CD4-positive, CD25-positive, alpha-beta regulatory T cell (primary cell): ENCODE measurements at regions not wholly inside any gene's neighbourhood (a gene's known extent, or its start where the extent isn't known, plus 50 kb on each side); places are given as distances from the start of the nearest gene placed in this dataset.

Source experiments
- ATAC-seq, 2 donors: fragments of 150-1000 bp; cut with Tn5 transposase; one replicate each; pipeline ENCODE4 v1.10.0; 2021; ENCODE audit warnings: low read depth in 2 of 2, moderate number of reproducible peaks in 2 of 2, moderate library complexity in 1 of 2
- DNase-seq, 3 donors: peaks; one replicate each; pipeline versions ENCODE4 v3.0.0 to v3.0.0-alpha.2; 2012 to 2022; ENCODE audit warnings: mixed read lengths in 1 of 3
- H3K27ac ChIP-seq: one replicate; pipeline ENCODE4 v1.7.0; 2013; ENCODE audit warnings: mild to moderate bottlenecking, low read length; ENCODE audit not compliant: insufficient read depth, poor library complexity, severe bottlenecking
- H3K27me3 ChIP-seq: one replicate; pipeline ENCODE4 v1.7.0; 2013; ENCODE audit warnings: low read length; ENCODE audit not compliant: control insufficient read depth, insufficient read depth
- H3K36me3 ChIP-seq: one replicate; pipeline ENCODE4 v1.7.0; 2013; ENCODE audit warnings: mild to moderate bottlenecking, low read length, moderate library complexity; ENCODE audit not compliant: control insufficient read depth, insufficient read depth
- H3K4me1 ChIP-seq: 2 replicates; pipeline ENCODE4 v1.7.0; 2013; ENCODE audit warnings: mild to moderate bottlenecking, low read length; ENCODE audit not compliant: insufficient read depth, control insufficient read depth, poor library complexity, severe bottlenecking
- H3K4me3 ChIP-seq: one replicate; pipeline ENCODE4 v1.7.0; 2013; ENCODE audit warnings: low read depth, mild to moderate bottlenecking, low read length, moderate library complexity
- H3K9me3 ChIP-seq, 2 experiments: 1 replicate in 1 of 2; 2 replicates in 1 of 2; pipeline ENCODE4 v1.7.0; 2013; ENCODE audit warnings: low read length in 2 of 2, mild to moderate bottlenecking in 1 of 2, moderate library complexity in 1 of 2; ENCODE audit not compliant: control insufficient read depth in 2 of 2
- H3K27ac Mint-ChIP-seq, 3 donors: one replicate each; pipeline ENCODE4 v1.8.0; 2020 to 2022; ENCODE audit warnings: mild to moderate bottlenecking in 3 of 3, mixed read lengths in 3 of 3, moderate library complexity in 2 of 3
- H3K27me3 Mint-ChIP-seq: one replicate; pipeline ENCODE4 v1.8.0; 2022; ENCODE audit warnings: mild to moderate bottlenecking, mixed read lengths
- H3K36me3 Mint-ChIP-seq: one replicate; pipeline ENCODE4 v1.8.0; 2020; ENCODE audit warnings: mixed read lengths
- H3K4me1 Mint-ChIP-seq, 4 donors: one replicate each; pipeline ENCODE4 v1.8.0; 2020 to 2022; ENCODE audit warnings: mixed read lengths in 4 of 4, mild to moderate bottlenecking in 1 of 4
- H3K4me3 Mint-ChIP-seq, 4 donors: one replicate each; pipeline ENCODE4 v1.8.0; 2020 to 2022; ENCODE audit warnings: mild to moderate bottlenecking in 4 of 4, mixed read lengths in 4 of 4, moderate library complexity in 3 of 4
- H3K9me3 Mint-ChIP-seq, 7 donors: one replicate each; pipeline ENCODE4 v1.8.0; 2020 to 2022; ENCODE audit warnings: mixed read lengths in 7 of 7, mild to moderate bottlenecking in 3 of 7, moderate library complexity in 2 of 7

DNA sequence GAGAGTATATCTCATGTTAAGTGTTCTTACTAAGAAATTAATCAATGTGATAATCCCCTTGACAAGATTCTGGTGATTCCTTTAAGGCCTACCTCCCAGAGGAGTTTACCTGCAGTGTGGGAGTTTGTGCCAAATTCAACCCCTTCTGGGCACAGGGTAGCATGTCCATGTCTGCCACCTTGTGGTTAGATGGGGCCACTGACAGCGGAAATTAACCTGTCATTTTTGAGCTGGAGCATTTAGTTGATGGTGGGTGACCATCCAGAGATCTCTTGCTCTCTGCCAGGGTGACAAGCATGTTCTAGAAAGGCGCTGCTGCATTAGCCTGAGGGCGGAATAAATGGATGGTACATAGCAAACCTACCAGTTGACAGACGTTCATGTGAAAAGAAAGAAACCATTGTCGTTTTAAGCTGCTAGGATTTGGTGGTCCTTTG, 132.2 kb downstream of the FBXO4 start:
- Mint-ChIP-seq H3K36me3 (no peaks in the 10 kb centered on the region), H3K4me1 (no peaks in the 10 kb centered on the region), H3K4me3 (no peak overlapping the region), H3K27ac (no peak overlapping the region), H3K27me3 (peaks cover 5% of the 10 kb centered on the region), H3K9me3 (no peaks in the 10 kb centered on the region)
- Histone ChIP-seq H3K4me3 (no peak overlapping the region), H3K27me3 (no peaks in the 10 kb centered on the region), H3K36me3 (no peaks in the 10 kb centered on the region), H3K27ac (no peak overlapping the region), H3K9me3 (no peaks in the 10 kb centered on the region), H3K4me1 (no peaks in the 10 kb centered on the region)
- DNase-seq (peak; percentile 25 to 60 (median 55)), ATAC-seq (peak; percentile 62 to 72)

DNA sequence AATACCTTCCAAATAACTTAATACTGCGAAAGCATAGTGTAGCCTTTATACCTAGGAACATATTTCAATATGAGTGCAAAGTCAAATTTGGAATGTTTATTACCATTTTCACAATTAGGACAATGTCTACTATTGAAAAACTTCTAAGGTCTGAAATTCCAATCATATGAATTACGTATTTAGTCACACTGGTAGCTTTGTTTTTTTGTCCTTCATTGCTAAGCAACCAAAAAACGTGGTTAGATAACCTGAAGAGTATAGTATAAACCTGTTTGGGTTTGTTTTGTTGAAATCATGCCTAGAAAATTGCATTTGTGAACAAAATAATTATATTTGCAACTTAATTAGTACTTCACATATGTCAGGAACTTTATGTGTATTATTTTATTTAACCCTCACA, 134.2 kb downstream of the FBXO4 start:
- H3K36me3 Mint-ChIP-seq: no peaks in the 10 kb centered on the region
- ATAC-seq: no peak

GRCh38 chr5:42059778-42060464, 134.8 kb downstream of the FBXO4 start:
- no peak overlapping the region for H3K27ac ChIP-seq
- H3K36me3 Mint-ChIP-seq: no peaks in the 10 kb centered on the region
- peaks cover 5% of the 10 kb centered on the region for H3K27me3 Mint-ChIP-seq
- no peaks in the 10 kb centered on the region for H3K9me3 ChIP-seq
- no peak overlapping the region for H3K4me3 Mint-ChIP-seq
- H3K9me3 Mint-ChIP-seq: no peaks in the 10 kb centered on the region
- no peaks in the 10 kb centered on the region for H3K36me3 ChIP-seq
- no peak for ATAC-seq
- no peaks in the 10 kb centered on the region for H3K4me1 ChIP-seq
- H3K4me3 ChIP-seq: no peak overlapping the region
- H3K4me1 Mint-ChIP-seq: no peaks in the 10 kb centered on the region
- no peak overlapping the region for H3K27ac Mint-ChIP-seq
- H3K27me3 ChIP-seq: no peaks in the 10 kb centered on the region
- no peak for DNase-seq

More for the DNA sequence above, 134.2 kb downstream of the FBXO4 start:
- Histone ChIP-seq H3K4me1 (no peaks in the 10 kb centered on the region), H3K9me3 (no peaks in the 10 kb centered on the region), H3K27ac (no peak overlapping the region), H3K36me3 (no peaks in the 10 kb centered on the region), H3K4me3 (no peak overlapping the region), H3K27me3 (no peaks in the 10 kb centered on the region)
- Mint-ChIP-seq H3K27ac (no peak overlapping the region), H3K4me3 (no peak overlapping the region), H3K27me3 (peaks cover 5% of the 10 kb centered on the region), H3K4me1 (no peaks in the 10 kb centered on the region), H3K9me3 (no peaks in the 10 kb centered on the region)
- DNase-seq: no peak

- ATAC-seq (no peak), DNase-seq (no peak)
- Mint-ChIP-seq H3K9me3 (no peaks in the 10 kb centered on the region), H3K27me3 (peaks cover 3% of the 10 kb centered on the region), H3K27ac (no peak overlapping the region), H3K4me1 (no peaks in the 10 kb centered on the region), H3K4me3 (no peak overlapping the region), H3K36me3 (no peaks in the 10 kb centered on the region)
- Histone ChIP-seq H3K4me1 (no peaks in the 10 kb centered on the region), H3K9me3 (no peaks in the 10 kb centered on the region), H3K4me3 (no peak overlapping the region), H3K27ac (no peak overlapping the region), H3K36me3 (no peaks in the 10 kb centered on the region), H3K27me3 (no peaks in the 10 kb centered on the region)
Observed at GRCh38 chr5:42061121-42061520, 136.0 kb downstream of the FBXO4 start.

GRCh38 chr5:42064821-42065220, 139.7 kb downstream of the FBXO4 start:
- Histone ChIP-seq H3K9me3 (no peaks in the 10 kb centered on the region), H3K4me3 (no peak overlapping the region), H3K27me3 (peaks cover 1% of the 10 kb centered on the region), H3K4me1 (no peaks in the 10 kb centered on the region), H3K36me3 (no peaks in the 10 kb centered on the region), H3K27ac (no peak overlapping the region)
- H3K4me3 Mint-ChIP-seq: no peak overlapping the region
- DNase-seq (no peak), ATAC-seq (no peak)
- no peaks in the 10 kb centered on the region for H3K9me3 Mint-ChIP-seq
- H3K36me3 Mint-ChIP-seq: no peaks in the 10 kb centered on the region
- H3K27ac Mint-ChIP-seq: no peak overlapping the region
- no peaks in the 10 kb centered on the region for H3K27me3 Mint-ChIP-seq
- H3K4me1 Mint-ChIP-seq: no peaks in the 10 kb centered on the region

GRCh38 chr5:42066131-42066530, 141.1 kb downstream of the FBXO4 start:
- Mint-ChIP-seq H3K27ac (no peak overlapping the region), H3K9me3 (no peaks in the 10 kb centered on the region), H3K4me1 (no peaks in the 10 kb centered on the region), H3K4me3 (no peak overlapping the region), H3K36me3 (no peaks in the 10 kb centered on the region), H3K27me3 (no peaks in the 10 kb centered on the region)
- Histone ChIP-seq H3K4me1 (no peaks in the 10 kb centered on the region), H3K27me3 (peaks cover 1% of the 10 kb centered on the region), H3K36me3 (no peaks in the 10 kb centered on the region), H3K27ac (no peak overlapping the region), H3K9me3 (no peaks in the 10 kb centered on the region), H3K4me3 (no peak overlapping the region)
- DNase-seq (no peak), ATAC-seq (no peak)

- Histone ChIP-seq H3K27me3 (no peaks in the 10 kb centered on the region), H3K4me1 (no peaks in the 10 kb centered on the region), H3K27ac (no peak overlapping the region), H3K4me3 (no peak overlapping the region), H3K36me3 (no peaks in the 10 kb centered on the region), H3K9me3 (no peaks in the 10 kb centered on the region)
- ATAC-seq (no peak), DNase-seq (no peak)
- Mint-ChIP-seq H3K36me3 (no peaks in the 10 kb centered on the region), H3K9me3 (peaks cover 0 to 3% (median 0%) of the 10 kb centered on the region in 7 donors), H3K27ac (no peak overlapping the region), H3K27me3 (peaks cover 5% of the 10 kb centered on the region), H3K4me1 (no peaks in the 10 kb centered on the region), H3K4me3 (no peak overlapping the region)
Observed at GRCh38 chr5:42074353-42074752, 149.3 kb downstream of the FBXO4 start.

GRCh38 chr5:42089705-42090104, 164.6 kb downstream of the FBXO4 start:
- peaks cover 0 to 3% (median 2%) of the 10 kb centered on the region in 7 donors for H3K9me3 Mint-ChIP-seq

More at GRCh38 chr5:42089705-42090104, 164.6 kb downstream of the FBXO4 start:
- Mint-ChIP-seq H3K36me3 (no peaks in the 10 kb centered on the region), H3K27me3 (no peaks in the 10 kb centered on the region), H3K4me3 (no peak overlapping the region), H3K4me1 (no peaks in the 10 kb centered on the region), H3K27ac (no peak overlapping the region)
- no peak for DNase-seq
- no peak overlapping the region for H3K4me3 ChIP-seq
- no peak for ATAC-seq
- H3K4me1 ChIP-seq: no peaks in the 10 kb centered on the region
- no peaks in the 10 kb centered on the region for H3K36me3 ChIP-seq
- H3K27ac ChIP-seq: no peak overlapping the region
- no peaks in the 10 kb centered on the region for H3K9me3 ChIP-seq
- H3K27me3 ChIP-seq: no peaks in the 10 kb centered on the region
